ENCODE measurements at regions not wholly inside any gene's neighbourhood (a gene's known extent, or its start where the extent isn't known, plus 50 kb on each side); places are given as distances from the start of the nearest gene placed in this dataset.

DNA sequence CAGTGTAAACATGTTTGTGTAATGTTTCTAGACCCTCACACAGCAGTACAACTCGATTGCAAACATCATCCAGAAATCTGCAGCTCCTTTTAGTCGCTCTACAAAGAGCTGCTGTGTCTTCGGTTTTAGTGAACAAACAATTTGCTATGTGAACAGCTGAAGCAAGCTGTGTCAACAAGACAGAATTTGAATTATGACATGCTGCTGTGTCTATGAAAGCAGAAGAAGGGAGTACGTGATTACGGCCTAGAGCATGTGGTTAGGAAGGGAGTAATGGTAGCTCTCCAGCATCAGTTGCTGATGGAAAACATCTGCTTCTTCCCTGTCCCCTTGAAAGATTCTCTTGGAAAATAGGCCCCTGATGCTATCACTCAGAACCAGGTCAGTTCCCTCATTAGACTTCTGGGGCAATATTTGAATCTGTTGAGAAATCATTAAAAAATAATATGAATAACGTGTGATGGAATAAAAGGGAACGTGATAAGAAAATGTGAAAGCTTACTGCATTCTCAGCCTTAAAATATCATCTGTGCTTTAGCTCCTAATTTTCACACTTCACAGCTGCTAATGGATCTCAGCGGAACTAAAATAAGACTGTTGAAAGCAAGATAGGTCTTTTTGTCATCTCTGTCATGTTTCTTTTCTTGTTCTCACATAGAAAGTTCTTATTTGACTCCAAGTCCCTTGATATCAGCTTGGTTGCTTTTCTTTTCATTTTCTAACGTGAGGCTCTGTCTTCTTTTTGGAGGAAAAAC is 891.5 kb downstream of the ROBO2 start:
- TF ChIP-seq EZH2 (IDR thresholded peaks at IDR 0.05; ENCODE audit: insufficient read depth, poor library complexity, severe bottlenecking) (no peak), EZH2phosphoT487 (IDR thresholded peaks at IDR 0.05; ENCODE audit: insufficient read depth, low read depth) (no peak)

Data from GM23248 (cell line).